B cell (primary cell): ENCODE measurements at regions not wholly inside any gene's neighbourhood (a gene's known extent, or its start where the extent isn't known, plus 50 kb on each side); places are given as distances from the start of the nearest gene placed in this dataset.

ENCODE experiments used
- ATAC-seq: fragments of 200-7000 bp; cut with Tn5 transposase; one replicate; pipeline ENCODE4 v1.10.0; 2021; ENCODE audit warnings: low read depth, mild to moderate bottlenecking, moderate number of reproducible peaks, moderate library complexity
- CTCF ChIA-PET: fragments of 350-600 bp; sonication (Branson Sonifier 250); formaldehyde crosslinking; loops from one replicate; lab custom pipeline; 2021; ENCODE audit warnings: antibody characterized with exemption, inconsistent platforms; lab: Charles Lee
- POLR2A ChIA-PET: fragments of 350-600 bp; sonication (Branson Sonifier 250); formaldehyde crosslinking; loops from one replicate; lab custom pipeline; 2021; ENCODE audit warnings: antibody characterized with exemption; lab: Charles Lee
- DNase-seq: peaks from one replicate; pipeline ENCODE4 v3.0.0; 2013
- H2AFZ ChIP-seq: 2 replicates; pipeline ENCODE4 v1.6.1; 2012; ENCODE audit warnings: mild to moderate bottlenecking, low read depth, low read length; ENCODE audit not compliant: insufficient read depth, poor library complexity, severe bottlenecking
- H3K27ac ChIP-seq, 2 donors: 1 replicate in 1 of 2; 2 replicates in 1 of 2; pipeline ENCODE4 v1.5.1; 2012 to 2013; ENCODE audit warnings: low read length in 2 of 2, mild to moderate bottlenecking in 2 of 2, moderate library complexity in 1 of 2
- H3K27me3 ChIP-seq, 4 experiments: fragments of 200-600 bp in 1 of 4; sonication (generic) in 1 of 4; replicated peaks in 1 of 4; 1 replicate in 2 of 4; 2 replicates in 2 of 4; pipeline versions ENCODE4 v1.6.1 to v1.7.0; 2013 to 2016; ENCODE audit warnings: low read length in 3 of 4, mild to moderate bottlenecking in 2 of 4, mixed read lengths in 1 of 4, moderate library complexity in 1 of 4; ENCODE audit not compliant: insufficient read depth in 4 of 4, control insufficient read depth in 3 of 4; ENCODE audit errors: control extremely low read depth in 1 of 4
- H3K36me3 ChIP-seq, 2 experiments: replicated peaks in 1 of 2; 1 replicate in 1 of 2; 2 replicates in 1 of 2; pipeline versions ENCODE4 v1.6.1 to v1.7.1; 2013; ENCODE audit warnings: low read length in 1 of 2; ENCODE audit not compliant: insufficient read depth in 2 of 2, control insufficient read depth in 1 of 2; ENCODE audit errors: control extremely low read depth in 1 of 2, extremely low read depth in 1 of 2
- H3K4me1 ChIP-seq, 2 donors: fragments of 200-600 bp in 1 of 2; sonication (generic) in 1 of 2; 1 replicate in 1 of 2; 2 replicates in 1 of 2; pipeline versions ENCODE4 v1.5.1 to v1.6.1; 2013 to 2017; ENCODE audit warnings: low read length in 2 of 2; ENCODE audit not compliant: control insufficient read depth in 2 of 2, insufficient read depth in 2 of 2
- H3K4me2 ChIP-seq: replicated peaks from 2 replicates; pipeline ENCODE3; 2012; ENCODE audit warnings: mild to moderate bottlenecking, low read depth, low read length; ENCODE audit not compliant: poor library complexity, severe bottlenecking
- H3K4me3 ChIP-seq, 5 experiments: fragments of 200-600 bp in 1 of 5; sonication (generic) in 1 of 5; 1 replicate in 3 of 5; 2 replicates in 2 of 5; pipeline versions ENCODE4 v1.5.1 to v1.7.0; 2011 to 2016; ENCODE audit warnings: low read length in 4 of 5, mild to moderate bottlenecking in 4 of 5, low read depth in 2 of 5, control low read depth in 1 of 5, moderate library complexity in 1 of 5; ENCODE audit not compliant: insufficient read depth in 1 of 5; ENCODE audit errors: control extremely low read depth in 1 of 5, extremely low read depth in 1 of 5
- H3K79me2 ChIP-seq: fragments of 200-600 bp; sonication (generic); one replicate; pipeline ENCODE4 v1.6.0; 2016; ENCODE audit warnings: low read length; ENCODE audit not compliant: control insufficient read depth, insufficient read depth
- H3K9ac ChIP-seq: fragments of 200-600 bp; sonication (generic); 2 replicates; pipeline ENCODE4 v1.6.1; 2017; ENCODE audit warnings: mild to moderate bottlenecking, low read length, moderate library complexity
- H3K9me3 ChIP-seq, 3 donors: one replicate each; pipeline versions ENCODE4 v1.6.1 to v1.7.1; 2013; ENCODE audit warnings: low read length in 2 of 3; ENCODE audit not compliant: control insufficient read depth in 2 of 3, insufficient read depth in 1 of 3; ENCODE audit errors: control extremely low read depth in 1 of 3
- H4K20me1 ChIP-seq: 2 replicates; pipeline ENCODE4 v1.6.0; 2012; ENCODE audit warnings: mild to moderate bottlenecking, low read length; ENCODE audit not compliant: insufficient read depth, control insufficient read depth, poor library complexity, severe bottlenecking
- H3K27ac Mint-ChIP-seq: one replicate; pipeline ENCODE4 v1.8.0; 2021; ENCODE audit warnings: mixed read lengths
- H3K27me3 Mint-ChIP-seq: one replicate; pipeline ENCODE4 v1.8.0; 2021; ENCODE audit warnings: mixed read lengths
- H3K4me1 Mint-ChIP-seq: one replicate; pipeline ENCODE4 v1.8.0; 2021; ENCODE audit warnings: mixed read lengths
- H3K4me3 Mint-ChIP-seq: one replicate; pipeline ENCODE4 v1.8.0; 2021; ENCODE audit warnings: mixed read lengths
- H3K9me3 Mint-ChIP-seq: one replicate; pipeline ENCODE4 v1.8.0; 2022; ENCODE audit warnings: mixed read lengths; ENCODE audit not compliant: insufficient read depth
- CTCF ChIP-seq: fragments of 200-600 bp; IDR thresholded peaks from one replicate; pipeline ENCODE4 v1.8.0; 2022; ENCODE audit warnings: antibody characterized with exemption, mild to moderate bottlenecking
- EZH2 ChIP-seq: IDR thresholded peaks from 2 replicates; pipeline ENCODE4 v1.6.1; 2012; ENCODE audit warnings: borderline replicate concordance, low read depth, mild to moderate bottlenecking, moderate library complexity, low read length; ENCODE audit not compliant: insufficient read depth, poor library complexity, severe bottlenecking
- WGBS: methylation state at CpG from one replicate; pipeline ENCODE4 v1.1.5; 2013; ENCODE audit warnings: missing lambda C conversion rate; ENCODE audit not compliant: insufficient coverage; 5-methylcytosine and 5-hydroxymethylcytosine counted together
- intact Hi-C: fragments of 100-400 bp; cut with micrococcal nuclease; formaldehyde crosslinking; loops from one replicate; pipeline ENCODE4 v1.10.0; 2022

DNA sequence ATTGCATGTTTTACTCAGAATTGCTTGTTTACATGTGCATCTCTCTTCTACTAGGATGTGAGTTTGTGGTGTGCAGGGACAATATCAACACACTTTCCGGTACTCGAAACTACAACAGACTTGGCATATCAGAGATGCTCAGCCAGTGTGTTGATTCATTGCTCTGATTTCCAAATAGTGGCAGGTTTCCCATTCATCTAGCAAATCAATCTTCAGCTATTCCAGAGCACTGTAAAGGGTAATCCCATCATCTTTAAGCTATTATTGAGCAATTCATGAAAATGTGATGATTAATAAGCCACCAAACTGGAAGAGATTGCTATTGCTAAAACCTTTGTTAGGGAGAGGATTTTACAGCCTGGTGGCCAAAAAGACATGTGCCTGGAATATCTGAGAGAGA is 574.2 kb upstream of the CPEB2 start:
- H3K27ac Mint-ChIP-seq, result no peak overlapping the region
- DNase-seq (no peak), ATAC-seq (no peak)
- H3K9me3 ChIP-seq, result peaks cover 0 to 8% (median 1%) of the 10 kb centered on the region in 3 donors
- ChIA-PET POLR2A (no interaction called here), CTCF (no interaction called here)
- H3K27me3 ChIP-seq, result no peaks in the 10 kb centered on the region
- no peak overlapping the region for H3K9ac ChIP-seq
- H3K9me3 Mint-ChIP-seq, result peaks cover 6% of the 10 kb centered on the region
- no peak overlapping the region for H3K27ac ChIP-seq
- H4K20me1 ChIP-seq, result no peaks in the 10 kb centered on the region
- no peaks in the 10 kb centered on the region for H3K27me3 Mint-ChIP-seq
- no peaks in the 10 kb centered on the region for H3K36me3 ChIP-seq
- H2AFZ ChIP-seq, result no peak overlapping the region
- no peak overlapping the region for H3K4me3 ChIP-seq
- no peak overlapping the region for H3K4me2 ChIP-seq
- no CpG with 5 or more reads among the region's 2 CpGs for WGBS
- TF ChIP-seq CTCF (no peak), EZH2 (no peak)
- H3K79me2 ChIP-seq, result no peaks in the 10 kb centered on the region
- intact Hi-C loops, result no loop called here
- H3K4me3 Mint-ChIP-seq, result no peak overlapping the region
- H3K4me1 ChIP-seq, result peaks cover 12 to 22% of the 10 kb centered on the region in 2 donors
- H3K4me1 Mint-ChIP-seq, result peaks cover 22% of the 10 kb centered on the region

- no peak overlapping the region for H3K27ac ChIP-seq
- H3K4me2 ChIP-seq, result peak overlapping the region; percentile 48
- TF ChIP-seq EZH2, result no peak
- no peak for TF ChIP-seq CTCF
- H3K9ac ChIP-seq, result peak overlapping the region; percentile 13
- intact Hi-C loops, result no loop called here
- 63% methylated on average over 2 of the region's 3 CpGs for WGBS
- peak overlapping the region; percentile 2 for H3K4me3 Mint-ChIP-seq
- H3K79me2 ChIP-seq, result no peaks in the 10 kb centered on the region
- peaks cover 5% of the 10 kb centered on the region for H3K27me3 Mint-ChIP-seq
- H3K4me1 Mint-ChIP-seq, result peaks cover 24% of the 10 kb centered on the region
- no peak overlapping the region for H2AFZ ChIP-seq
- peaks cover 0 to 1% (median under 1%) of the 10 kb centered on the region in 3 donors for H3K9me3 ChIP-seq
- H3K4me3 ChIP-seq, result no peak overlapping the region
- H3K36me3 ChIP-seq, result no peaks in the 10 kb centered on the region
- POLR2A ChIA-PET, result no interaction called here
- H4K20me1 ChIP-seq, result no peaks in the 10 kb centered on the region
- no peaks in the 10 kb centered on the region for H3K27me3 ChIP-seq
- peak overlapping the region; percentile 50 for H3K27ac Mint-ChIP-seq
- DNase-seq (peak; percentile 8), ATAC-seq (peak; percentile 39)
- CTCF ChIA-PET, result no interaction called here
- peaks cover 2% of the 10 kb centered on the region for H3K9me3 Mint-ChIP-seq
- H3K4me1 ChIP-seq, result peaks cover 12 to 22% of the 10 kb centered on the region in 2 donors
These were observed 570.8 kb upstream of the CPEB2 start for GRCh38 chr4:14431155-14432134.
